ENCODE measurements at regions not wholly inside any gene's neighbourhood (a gene's known extent, or its start where the extent isn't known, plus 50 kb on each side); places are given as distances from the start of the nearest gene placed in this dataset.
"Not testable (repeated sequence)": the region's sequence is repeated elsewhere in the genome, so short reads cannot be mapped to it uniquely, and the experiment has no call there.

- TF ChIP-seq ZNF512 (tag; IDR thresholded peaks at IDR 0.05); SMC3 (conservative IDR thresholded peaks at IDR 0.05; ENCODE audit: insufficient read depth, low read depth, low read length); CTCF (IDR thresholded peaks at IDR 0.05 in 2 of 3, conservative IDR thresholded peaks at IDR 0.05 in 1 of 3; ENCODE audit: insufficient read depth in 2 of 3, low read depth in 1 of 3, low read length in 3 of 3); BRF1 (IDR thresholded peaks at IDR 0.05; ENCODE audit: borderline replicate concordance, extremely low read depth, insufficient read length); ZNF695 (CRISPR knock-in tag; IDR thresholded peaks at IDR 0.05); NCOR1 (IDR thresholded peaks at IDR 0.05); ZNF274 (IDR thresholded peaks at IDR 0.05; ENCODE audit: borderline replicate concordance, low read depth, low read length); ZBTB40 (IDR thresholded peaks at IDR 0.05); ZBTB40 (CRISPR knock-in tag; IDR thresholded peaks at IDR 0.05); POLR2A (conservative IDR thresholded peaks at IDR 0.05); IRF1 (CRISPR knock-in tag; IDR thresholded peaks at IDR 0.05; ENCODE audit: borderline replicate concordance): not testable (repeated sequence)
Observed at GRCh38 chrX:39434671-39435070, 633.4 kb downstream of the MID1IP1 start.
